ENCODE measurements at regions not wholly inside any gene's neighbourhood (a gene's known extent, or its start where the extent isn't known, plus 50 kb on each side); places are given as distances from the start of the nearest gene placed in this dataset.
"Not testable (repeated sequence)": the region's sequence is repeated elsewhere in the genome, so short reads cannot be mapped to it uniquely, and the experiment has no call there.

DNA sequence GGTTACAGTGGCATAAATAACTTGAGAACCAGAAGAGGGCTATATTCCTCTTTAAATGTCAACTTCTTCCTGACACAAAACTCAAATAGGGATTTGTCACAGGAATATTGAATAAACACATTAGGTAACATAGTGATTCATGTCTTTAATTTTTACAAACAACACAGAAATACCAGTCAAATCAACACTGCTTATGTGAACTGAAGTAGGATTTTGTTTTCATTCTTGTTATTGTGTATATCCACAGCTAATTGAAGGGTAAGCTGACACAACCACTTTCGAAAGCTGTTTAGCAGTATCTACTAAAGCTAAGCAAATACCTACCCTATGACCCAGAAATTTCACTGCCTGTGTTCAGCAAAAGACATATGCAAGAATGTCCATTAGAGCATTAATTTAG lies 120.4 kb upstream of the EOLA2 start:
- DNase-seq, result no peak

- no peak for DNase-seq
Measured at GRCh38 chrX:150060406-150060805, 122.1 kb upstream of the EOLA2 start.

DNA sequence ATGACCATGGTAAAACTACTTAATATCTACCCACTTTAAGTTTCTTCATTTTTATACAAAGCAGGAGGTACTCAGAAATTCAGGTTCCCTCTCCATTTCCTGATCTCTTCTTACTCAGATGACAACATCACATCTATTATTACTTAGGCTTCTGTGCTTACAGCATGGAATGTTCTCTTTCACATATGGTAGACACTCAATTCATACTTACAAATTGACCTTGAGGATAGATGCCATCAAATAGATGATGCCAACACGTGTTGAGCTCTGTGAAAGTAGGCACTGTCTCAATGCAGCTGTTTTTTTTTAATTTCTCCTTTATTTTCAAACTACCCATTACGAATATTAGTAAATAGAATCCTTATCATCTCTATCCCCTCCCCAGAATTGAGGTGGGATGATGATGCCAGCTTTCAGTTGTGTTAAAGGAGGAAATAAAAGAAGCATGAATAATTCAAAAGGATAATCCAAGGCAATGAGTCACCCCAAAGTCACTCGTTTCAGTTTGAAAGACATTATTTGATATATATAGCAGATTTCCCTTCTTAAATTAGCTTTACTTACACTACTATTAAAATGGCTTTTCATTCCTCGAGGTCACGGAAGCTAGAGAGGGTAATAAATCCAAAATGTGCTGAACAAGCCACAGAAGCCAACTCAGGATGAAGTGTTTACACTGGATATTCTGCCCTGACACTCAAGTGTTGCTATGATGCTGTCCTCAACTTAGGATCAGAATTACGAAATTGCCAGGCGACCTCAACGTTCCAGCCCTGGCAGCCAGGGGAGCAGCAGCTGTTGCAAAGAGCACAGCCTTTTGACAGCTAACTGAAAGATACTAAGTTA lies 124.2 kb upstream of the EOLA2 start:
- DNase-seq, result no peak

DNA sequence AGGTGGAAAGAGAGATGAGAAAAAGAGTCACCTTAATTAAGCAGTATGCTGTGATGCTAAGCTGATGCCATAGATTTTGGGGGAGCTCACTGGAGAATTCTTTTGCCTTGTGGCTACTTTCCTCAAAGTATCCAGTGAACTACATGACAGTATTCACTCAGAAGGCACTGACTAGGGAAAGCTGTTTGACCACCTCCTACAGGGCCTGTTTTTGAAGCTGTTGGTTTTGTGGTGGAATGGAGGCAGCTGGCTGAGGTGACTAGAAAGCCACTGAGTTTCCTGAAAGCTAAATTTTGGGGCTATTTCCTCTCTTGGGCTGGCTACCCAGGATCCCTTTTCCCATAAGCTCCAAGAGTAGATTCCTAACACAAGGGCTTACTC lies 124.8 kb upstream of the EOLA2 start:
- DNase-seq, result no peak

GRCh38 chrX:150063674-150064073 lies 125.4 kb upstream of the EOLA2 start:
- no peak for DNase-seq

DNA sequence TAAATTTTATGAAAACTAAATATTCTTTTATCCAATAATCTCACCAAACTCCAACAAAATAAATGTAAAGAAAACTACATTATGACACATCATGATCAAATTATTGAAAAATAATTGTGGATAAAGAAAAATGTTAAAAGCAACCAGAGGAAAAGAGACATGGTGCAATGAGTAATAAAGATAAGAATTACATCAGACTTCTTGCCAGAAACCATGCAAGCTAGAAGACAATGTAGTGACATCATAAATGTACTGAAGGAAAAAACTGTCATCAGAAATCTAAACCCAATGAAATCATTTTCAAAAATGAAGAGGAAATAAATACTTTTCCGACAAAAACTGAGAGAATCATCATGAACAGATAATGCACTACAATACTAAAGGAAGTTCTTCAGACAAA lies 135.9 kb upstream of the EOLA2 start:
- no peak for DNase-seq

GRCh38 chrX:150080497-150080896 lies 142.2 kb upstream of the EOLA2 start:
- no peak for DNase-seq

DNA sequence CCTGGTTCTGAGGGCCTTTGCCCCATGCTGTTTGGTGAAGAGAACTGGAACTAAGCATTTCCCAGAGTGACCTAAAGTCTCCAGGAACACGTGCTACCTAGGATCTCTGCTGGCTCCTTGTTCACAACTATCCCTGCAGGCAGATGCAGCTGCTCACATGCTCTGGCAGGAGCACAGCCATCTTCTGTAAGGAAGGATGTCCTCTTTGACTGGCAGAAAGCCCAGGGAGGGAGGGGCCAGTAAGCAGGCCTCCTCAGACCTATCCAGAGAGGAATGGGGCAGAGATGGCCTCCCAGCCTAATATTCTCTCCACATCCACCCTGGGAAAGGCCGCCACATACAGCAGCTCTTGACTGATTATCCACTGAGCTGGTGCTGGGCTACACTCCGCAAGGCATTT lies 142.8 kb upstream of the EOLA2 start:
- no peak for DNase-seq

- no peak for DNase-seq
Measured at GRCh38 chrX:150084496-150085229, 146.4 kb upstream of the EOLA2 start.

GRCh38 chrX:150085881-150086280 lies 147.6 kb upstream of the EOLA2 start:
- DNase-seq, result no peak

GRCh38 chrX:150086371-150086770 lies 148.1 kb upstream of the EOLA2 start:
- DNase-seq, result no peak

DNA sequence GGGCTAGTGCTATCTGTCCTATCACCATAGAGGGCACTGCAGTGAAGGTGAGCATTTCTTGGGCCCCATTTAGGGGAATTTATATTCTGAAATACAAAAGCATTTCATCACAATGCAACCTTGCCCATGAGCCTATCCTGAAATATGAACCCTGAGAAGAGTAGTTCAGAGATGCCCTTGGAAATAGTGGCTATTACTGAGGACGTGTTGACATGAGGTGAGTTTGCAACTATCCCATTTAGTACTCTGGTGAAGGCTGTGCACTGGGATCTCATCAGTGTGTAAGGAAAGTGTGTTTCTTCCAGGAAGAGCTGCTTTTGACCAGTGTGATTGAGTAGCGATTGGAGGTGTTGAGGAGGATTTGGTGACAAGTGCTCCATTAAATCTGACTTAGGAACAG lies 149.3 kb upstream of the EOLA2 start:
- no peak for DNase-seq

GRCh38 chrX:150088042-150088441 lies 149.8 kb upstream of the EOLA2 start:
- DNase-seq, result no peak

GRCh38 chrX:150088766-150089518 lies 150.7 kb upstream of the EOLA2 start:
- no peak for DNase-seq

GRCh38 chrX:150091300-150091699 lies 153.0 kb upstream of the EOLA2 start:
- not testable (repeated sequence) for DNase-seq

DNA sequence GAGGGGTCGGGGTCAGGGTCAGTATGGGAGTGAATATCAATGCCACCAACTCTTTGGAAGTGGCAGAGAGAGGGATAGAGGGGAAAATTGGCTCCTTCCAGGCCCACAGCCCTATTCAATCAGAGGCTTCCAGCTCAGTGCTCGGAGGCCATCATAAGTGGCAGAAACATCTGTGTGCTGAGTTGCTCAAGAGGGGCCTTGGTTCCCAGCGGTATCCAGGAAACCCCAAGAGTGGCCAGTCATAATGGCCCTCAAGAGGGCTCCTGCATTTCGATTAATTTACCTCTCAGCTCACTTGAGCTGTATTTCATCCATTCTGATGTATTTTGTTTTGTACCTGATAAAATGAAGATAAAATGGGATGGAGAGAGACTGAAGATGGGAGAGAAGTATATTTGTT lies 154.3 kb upstream of the EOLA2 start:
- DNase-seq, result no peak

DNA sequence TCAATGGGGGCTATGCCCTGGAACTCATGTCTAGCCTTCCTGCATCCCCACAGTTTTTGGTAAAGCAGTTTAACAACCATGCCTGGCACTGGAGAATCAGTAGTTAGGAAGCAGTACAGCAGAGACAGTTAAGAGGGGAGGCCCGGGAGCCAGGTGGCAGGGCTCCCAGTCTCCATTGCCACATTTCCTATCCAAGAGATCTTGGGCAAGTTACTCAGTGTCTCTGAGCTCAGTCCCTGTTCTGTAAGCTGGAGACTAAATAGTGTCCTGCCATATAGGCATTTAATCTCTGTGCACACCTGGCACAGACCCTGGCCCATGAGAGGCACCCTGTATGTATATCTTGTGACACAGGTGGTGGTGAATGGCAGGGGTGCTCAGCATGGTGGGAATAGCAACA lies 156.1 kb upstream of the EOLA2 start:
- DNase-seq, result no peak

DNA sequence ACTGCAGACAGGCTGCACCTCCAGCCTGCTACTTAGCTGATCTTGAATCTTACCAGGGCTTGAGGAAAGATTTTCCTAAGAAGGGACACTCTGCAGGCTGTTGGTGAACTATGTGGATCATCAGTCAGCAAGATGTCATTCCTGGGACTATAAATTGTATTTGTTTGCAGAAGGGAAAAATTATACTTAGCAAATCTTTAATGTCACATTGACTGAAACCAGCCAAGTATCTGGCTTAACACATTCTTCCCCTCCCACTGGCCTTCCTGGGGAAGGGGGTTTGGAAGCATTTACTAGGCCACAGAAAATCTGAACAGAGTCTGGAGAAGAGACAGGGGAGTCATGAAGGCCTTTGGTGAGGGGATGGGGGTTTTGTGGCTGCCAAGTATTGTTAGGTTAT lies 156.7 kb upstream of the EOLA2 start:
- DNase-seq, result no peak

GRCh38 chrX:150099316-150099715 lies 161.0 kb upstream of the EOLA2 start:
- no peak for DNase-seq

DNA sequence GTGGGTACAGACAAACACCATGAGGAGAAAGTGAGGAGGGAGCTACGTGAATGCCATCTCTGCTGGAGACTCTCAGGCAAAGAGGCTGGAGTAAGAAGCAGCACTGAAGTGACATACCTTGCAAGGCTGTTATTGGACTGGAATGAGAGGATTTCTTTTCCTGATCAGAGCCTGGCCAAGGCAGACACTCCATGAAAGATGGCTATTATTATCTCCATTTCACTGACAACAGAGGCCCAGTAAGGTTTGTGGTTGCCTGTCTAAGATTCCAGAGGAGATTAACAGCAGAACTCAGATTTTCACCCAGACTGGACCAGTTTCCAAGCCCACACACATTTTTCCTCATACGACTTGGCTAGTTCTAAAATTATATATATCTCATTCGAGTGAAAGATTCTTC lies 162.0 kb upstream of the EOLA2 start:
- no peak for DNase-seq

DNA sequence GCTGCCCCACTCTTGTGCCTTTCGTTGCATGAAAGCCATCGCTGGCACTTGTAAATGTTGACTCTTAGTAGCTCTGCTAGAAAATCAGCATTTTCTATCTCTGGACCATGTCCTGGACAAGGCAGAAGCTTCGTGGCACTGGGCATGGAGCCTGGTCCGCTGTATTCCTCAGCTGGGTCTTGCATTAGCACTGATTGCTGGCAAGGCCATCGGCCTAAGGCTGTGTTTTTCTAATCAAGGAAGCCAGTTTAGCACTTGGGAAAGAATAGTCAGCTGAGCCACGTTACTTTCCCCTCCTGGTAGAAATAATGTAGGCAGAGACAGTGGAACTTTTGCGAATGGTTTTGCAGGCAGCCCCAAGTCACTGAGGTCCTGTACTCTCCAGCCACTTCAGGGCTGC lies 180.2 kb upstream of the EOLA2 start:
- no peak for DNase-seq

- DNase-seq, result no peak
Measured at GRCh38 chrX:150119323-150119722, 181.0 kb upstream of the EOLA2 start.

DNA sequence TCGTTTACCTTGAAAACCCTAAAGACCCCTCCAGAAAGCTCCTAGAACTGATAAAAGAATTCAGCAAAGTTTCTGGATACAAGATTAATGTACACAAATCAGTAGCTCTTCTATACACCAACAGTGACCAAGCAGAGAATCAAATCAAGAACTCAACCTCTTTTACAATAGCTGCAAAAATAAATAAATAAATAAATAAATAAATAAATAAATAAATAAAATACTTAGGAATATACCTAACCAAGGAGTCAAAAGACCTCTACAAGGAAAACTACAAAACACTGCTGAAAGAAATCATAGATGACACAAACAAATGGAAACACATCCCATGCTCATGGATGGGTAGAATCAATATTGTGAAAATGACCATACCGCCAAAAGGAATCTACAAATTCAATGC lies 186.8 kb upstream of the EOLA2 start:
- DNase-seq, result not testable (repeated sequence)

DNA sequence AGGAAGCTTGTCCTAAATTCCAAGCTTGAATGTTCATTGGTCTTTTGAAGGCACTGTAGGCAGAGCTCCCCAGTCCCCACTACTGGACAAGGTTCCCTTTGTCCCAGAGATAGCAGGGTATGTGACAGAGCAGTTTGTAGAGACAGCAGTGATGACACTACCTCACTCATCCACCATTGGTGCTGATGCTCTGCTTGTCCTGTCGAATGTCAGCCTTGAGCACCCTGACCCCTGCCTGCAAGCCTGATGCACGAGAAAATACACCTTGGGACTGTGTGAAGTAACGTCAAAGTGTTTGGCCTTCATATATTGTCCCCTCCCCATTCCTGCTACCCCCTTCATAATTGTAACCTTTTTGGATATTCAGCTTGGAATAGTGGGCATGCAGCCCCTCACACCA lies 188.9 kb upstream of the EOLA2 start:
- no peak for DNase-seq

Measured in stimulated activated CD8-positive, alpha-beta memory T cell treated with anti-CD3 and anti-CD28 coated beads, Interleukin-4, amount 100 ng/mL, for 48 hours (primary cell).